ENCODE measurements at regions not wholly inside any gene's neighbourhood (a gene's known extent, or its start where the extent isn't known, plus 50 kb on each side); places are given as distances from the start of the nearest gene placed in this dataset.

DNA sequence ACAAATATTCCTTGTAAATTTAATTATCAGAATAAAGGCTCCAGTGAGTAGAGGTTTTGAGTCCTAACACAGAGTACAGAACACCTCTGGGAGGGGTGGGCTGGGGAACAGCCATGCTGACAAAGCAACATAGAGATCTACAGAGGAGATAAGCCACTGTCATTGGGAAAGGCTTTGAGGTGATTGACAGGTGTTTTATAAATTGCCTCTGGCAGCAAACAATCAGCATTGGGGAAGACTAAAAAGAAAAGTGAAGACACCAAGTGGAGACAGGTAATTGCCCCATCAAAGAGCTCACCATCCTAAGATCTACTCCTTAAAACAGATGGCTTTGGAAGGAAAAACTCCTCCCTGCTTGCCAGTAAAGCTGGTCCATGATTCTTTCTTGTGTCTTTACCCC is 189.7 kb upstream of the TLE4 start:
- peak; percentile 28; the same call in 1 of the 2 replicates for TF ChIP-seq GATA2 (IDR thresholded peaks at IDR 0.05; ENCODE audit: low read depth, low read length)
- TF ChIP-seq GATA3 (IDR thresholded peaks at IDR 0.05; ENCODE audit: low read depth, low read length): no peak

All from SH-SY5Y (cell line).